Keratinocyte (primary cell): ENCODE measurements at regions not wholly inside any gene's neighbourhood (a gene's known extent, or its start where the extent isn't known, plus 50 kb on each side); places are given as distances from the start of the nearest gene placed in this dataset.

ENCODE experiments used
- DNase-seq: peaks from one replicate; pipeline ENCODE4 v3.0.0-alpha.2; 2011; ENCODE audit warnings: low read depth, missing footprints, low spot score
- FAIRE-seq: peaks from 2 replicates; lab custom pipeline; 2011; peaks lifted over from hg19 to GRCh38; lab: Jason Lieb, UNC
- H2AFZ ChIP-seq: 2 replicates; pipeline ENCODE4 v1.6.0; 2012; ENCODE audit warnings: low read length, control low read depth, inconsistent platforms; ENCODE audit not compliant: control insufficient read depth
- H3K27ac ChIP-seq: 2 replicates; pipeline ENCODE4 v1.5.1; 2011; ENCODE audit warnings: low read length; ENCODE audit not compliant: control insufficient read depth, insufficient read depth
- H3K27me3 ChIP-seq: 3 replicates; pipeline ENCODE4 v1.6.0; 2011; ENCODE audit warnings: low read length; ENCODE audit not compliant: control insufficient read depth, insufficient read depth; ENCODE audit errors: extremely low read depth
- H3K36me3 ChIP-seq, 2 experiments: 2 replicates in 1 of 2; 3 replicates in 1 of 2; pipeline ENCODE4 v1.5.1; 2011; ENCODE audit warnings: low read length in 2 of 2, mild to moderate bottlenecking in 1 of 2; ENCODE audit not compliant: control insufficient read depth in 2 of 2, insufficient read depth in 2 of 2; ENCODE audit errors: extremely low read depth in 1 of 2
- H3K4me1 ChIP-seq: 3 replicates; pipeline ENCODE4 v1.5.1; 2011; ENCODE audit warnings: low read length; ENCODE audit not compliant: control insufficient read depth, insufficient read depth; ENCODE audit errors: extremely low read depth
- H3K4me2 ChIP-seq: 3 replicates; pipeline ENCODE4 v1.6.0; 2011; ENCODE audit warnings: low read depth, low read length; ENCODE audit not compliant: control insufficient read depth, insufficient read depth; ENCODE audit errors: extremely low read depth
- H3K4me3 ChIP-seq, 3 experiments: fragments of 200-600 bp in 1 of 3; sonication (generic) in 1 of 3; 2 replicates in 2 of 3; 3 replicates in 1 of 3; pipeline ENCODE4 v1.5.1; 2011 to 2016; ENCODE audit warnings: low read length in 3 of 3, mild to moderate bottlenecking in 3 of 3, control low read depth in 2 of 3, inconsistent platforms in 1 of 3, low read depth in 1 of 3, mixed read lengths in 1 of 3, mixed run types in 1 of 3, moderate library complexity in 1 of 3; ENCODE audit not compliant: control insufficient read depth in 2 of 3, insufficient read depth in 2 of 3; ENCODE audit errors: extremely low read depth in 1 of 3
- H3K79me2 ChIP-seq: 2 replicates; pipeline ENCODE4 v1.6.0; 2012; ENCODE audit warnings: low read length; ENCODE audit not compliant: control insufficient read depth, insufficient read depth
- H3K9ac ChIP-seq: 3 replicates; pipeline ENCODE4 v1.6.0; 2011; ENCODE audit warnings: low read length; ENCODE audit not compliant: control insufficient read depth, insufficient read depth; ENCODE audit errors: extremely low read depth
- H3K9me1 ChIP-seq: 3 replicates; pipeline ENCODE4 v1.6.0; 2011; ENCODE audit warnings: low read length; ENCODE audit not compliant: control insufficient read depth, insufficient read depth; ENCODE audit errors: extremely low read depth
- H3K9me3 ChIP-seq: 2 replicates; pipeline ENCODE4 v1.5.1; 2012; ENCODE audit warnings: low read depth, low read length; ENCODE audit not compliant: control insufficient read depth
- H4K20me1 ChIP-seq: 3 replicates; pipeline ENCODE4 v1.6.0; 2011; ENCODE audit warnings: low read length; ENCODE audit not compliant: control insufficient read depth, insufficient read depth; ENCODE audit errors: extremely low read depth
- CTCF ChIP-seq, 3 experiments: IDR thresholded peaks in 1 of 3; conservative IDR thresholded peaks in 1 of 3; optimal IDR thresholded peaks in 1 of 3; 2 replicates in 2 of 3; 3 replicates in 1 of 3; pipeline versions ENCODE3 to v1.5.1; 2011; ENCODE audit warnings: low read length in 3 of 3, mild to moderate bottlenecking in 3 of 3, moderate library complexity in 2 of 3, control low read depth in 1 of 3, inconsistent platforms in 1 of 3; ENCODE audit not compliant: insufficient read depth in 2 of 3; ENCODE audit errors: extremely low read depth in 1 of 3
- EZH2 ChIP-seq: IDR thresholded peaks from one replicate; pipeline ENCODE4 v1.6.1; 2012; ENCODE audit warnings: inconsistent platforms, mild to moderate bottlenecking, low read length, moderate library complexity
- dilution Hi-C: fragments of 300-500 bp; cut with MboI; formaldehyde crosslinking; loops from one replicate; pipeline ENCODE4 v1.7.0; 2020; ENCODE audit warnings: low sequenced_read_pairs; ENCODE audit not compliant: extremely low pct_ligation_motif_present

- no peak overlapping the region for H3K4me3 ChIP-seq
- FAIRE-seq: no peak
- TF ChIP-seq EZH2: no peak
- TF ChIP-seq CTCF (optimal IDR thresholded peaks at IDR 0.05 in 1 of 3, IDR thresholded peaks at IDR 0.05 in 1 of 3, conservative IDR thresholded peaks at IDR 0.05 in 1 of 3; ENCODE audit: extremely low read depth in 1 of 3, insufficient read depth in 2 of 3, low read length in 3 of 3): no peak
- H3K4me2 ChIP-seq: no peak overlapping the region
- no peaks in the 10 kb centered on the region for H3K4me1 ChIP-seq
- no peaks in the 10 kb centered on the region for H4K20me1 ChIP-seq
- H2AFZ ChIP-seq: no peak overlapping the region
- dilution Hi-C loops: no loop called here
- DNase-seq: no peak
- H3K79me2 ChIP-seq: no peaks in the 10 kb centered on the region
- no peaks in the 10 kb centered on the region for H3K9me1 ChIP-seq
- no peak overlapping the region for H3K9ac ChIP-seq
- no peaks in the 10 kb centered on the region for H3K36me3 ChIP-seq
- no peak overlapping the region for H3K27ac ChIP-seq
- peaks cover 19% of the 10 kb centered on the region for H3K27me3 ChIP-seq
- no peaks in the 10 kb centered on the region for H3K9me3 ChIP-seq
Observed at GRCh38 chr4:24464566-24464965, 119.8 kb downstream of the DHX15 start.

GRCh38 chr4:24456431-24456830, 127.9 kb downstream of the DHX15 start:
- Histone ChIP-seq H3K4me3 (no peak overlapping the region), H3K4me2 (no peak overlapping the region), H3K79me2 (no peaks in the 10 kb centered on the region), H3K9me1 (no peaks in the 10 kb centered on the region), H3K27ac (no peak overlapping the region), H3K27me3 (no peaks in the 10 kb centered on the region), H2AFZ (no peak overlapping the region), H3K9ac (no peak overlapping the region), H4K20me1 (no peaks in the 10 kb centered on the region), H3K9me3 (no peaks in the 10 kb centered on the region), H3K36me3 (no peaks in the 10 kb centered on the region), H3K4me1 (no peaks in the 10 kb centered on the region)
- dilution Hi-C loops: no loop called here
- TF ChIP-seq CTCF (optimal IDR thresholded peaks at IDR 0.05 in 1 of 3, IDR thresholded peaks at IDR 0.05 in 1 of 3, conservative IDR thresholded peaks at IDR 0.05 in 1 of 3; ENCODE audit: extremely low read depth in 1 of 3, insufficient read depth in 2 of 3, low read length in 3 of 3) (no peak), EZH2 (no peak)
- FAIRE-seq (no peak), DNase-seq (no peak)
